K562 (cell line): ENCODE measurements at regions not wholly inside any gene's neighbourhood (a gene's known extent, or its start where the extent isn't known, plus 50 kb on each side); places are given as distances from the start of the nearest gene placed in this dataset.

Source experiments
- ATAC-seq: fragments of 200-7000 bp; cut with Tn5 transposase; 3 replicates; pipeline ENCODE4 v1.9.1; 2020; ENCODE audit warnings: moderate library complexity
- BruUV-seq: library from RNA; stranded (reverse); fragments of 400-500 nt; replicated peaks from 2 replicates; lab custom pipeline; 2021; lab: Mats Ljungman, UMichigan
- CTCF ChIA-PET: fragments of 300-600 bp; formaldehyde crosslinking; extraction: SDS; loops from one replicate; lab custom pipeline; 2021; ENCODE audit warnings: low intra/inter-chr PET ratio; lab: Yijun Ruan, JAX
- POLR2A ChIA-PET: fragments of 300-600, 350-650 bp; sonication (Branson Sonifier 250); formaldehyde crosslinking; extraction: SDS; loops from one replicate; lab custom pipeline; 2021; ENCODE audit warnings: antibody characterized with exemption, inconsistent platforms; lab: Yijun Ruan, JAX
- DNase-seq, 4 experiments: peaks; one replicate each; pipeline versions ENCODE4 v3.0.0 to v3.0.0-alpha.2; 2011 to 2018; ENCODE audit warnings: low spot score in 3 of 4, mixed read lengths in 3 of 4; ENCODE audit errors: extremely low read depth in 1 of 4
- FAIRE-seq: peaks from 2 replicates; lab custom pipeline; 2011; peaks lifted over from hg19 to GRCh38; lab: Jason Lieb, UNC
- H2AFZ ChIP-seq: 2 replicates; pipeline ENCODE4 v1.6.0; 2011; ENCODE audit warnings: low read depth, low read length, control low read depth, inconsistent platforms
- H3K27ac ChIP-seq: fragments of 200-600 bp; 3 replicates; pipeline ENCODE4 v1.8.0; 2011; ENCODE audit warnings: low read depth, mild to moderate bottlenecking, control low read depth, inconsistent platforms, low read length, moderate library complexity, mixed read lengths; ENCODE audit errors: extremely low read depth
- H3K27me3 ChIP-seq, 2 experiments: fragments of 300-600 bp in 1 of 2; 2 replicates in 1 of 2; 3 replicates in 1 of 2; pipeline versions ENCODE4 v1.6.0 to v1.8.0; 2011; ENCODE audit warnings: inconsistent platforms in 2 of 2, low read length in 2 of 2, mild to moderate bottlenecking in 1 of 2, mixed read lengths in 1 of 2, moderate library complexity in 1 of 2; ENCODE audit not compliant: control insufficient read depth in 2 of 2, insufficient read depth in 2 of 2
- H3K36me3 ChIP-seq: fragments of 300-600 bp; 3 replicates; pipeline ENCODE4 v1.8.0; 2011; ENCODE audit warnings: mild to moderate bottlenecking, low read length, inconsistent platforms; ENCODE audit not compliant: control insufficient read depth, insufficient read depth
- H3K4me1 ChIP-seq, 2 experiments: fragments of 200-600 bp in 1 of 2; replicated peaks in 1 of 2; 2 replicates in 1 of 2; 3 replicates in 1 of 2; pipeline versions ENCODE4 v1.5.1 to v1.8.0; 2011; ENCODE audit warnings: inconsistent platforms in 2 of 2, low read length in 2 of 2, mild to moderate bottlenecking in 1 of 2, mixed read lengths in 1 of 2, moderate library complexity in 1 of 2; ENCODE audit not compliant: control insufficient read depth in 2 of 2, insufficient read depth in 2 of 2
- H3K4me2 ChIP-seq: 2 replicates; pipeline ENCODE4 v1.6.1; 2011; ENCODE audit warnings: low read length, control low read depth, inconsistent platforms, mixed read lengths; ENCODE audit not compliant: insufficient read depth
- H3K4me3 ChIP-seq: fragments of 200-600 bp; sonication (generic), shearing (Covaris generic); 2 replicates; pipeline ENCODE4 v1.5.1; 2016; ENCODE audit warnings: control low read depth, inconsistent platforms
- H3K79me2 ChIP-seq: fragments of 200-600 bp; 3 replicates; pipeline ENCODE4 v1.8.0; 2011; ENCODE audit warnings: low read length, inconsistent platforms; ENCODE audit not compliant: control insufficient read depth, insufficient read depth
- H3K9ac ChIP-seq, 2 experiments: 2 replicates each; pipeline versions ENCODE4 v1.6.0 to v1.6.1; 2011; ENCODE audit warnings: low read depth in 2 of 2, low read length in 2 of 2, control low read depth in 1 of 2, inconsistent platforms in 1 of 2, mild to moderate bottlenecking in 1 of 2, mixed read lengths in 1 of 2; ENCODE audit not compliant: insufficient read depth in 1 of 2
- H3K9me1 ChIP-seq: one replicate; pipeline ENCODE4 v1.6.0; 2011; ENCODE audit warnings: inconsistent platforms, mild to moderate bottlenecking, low read length, moderate library complexity; ENCODE audit not compliant: control insufficient read depth, insufficient read depth
- H3K9me3 ChIP-seq: replicated peaks from 2 replicates; pipeline ENCODE4 v1.5.1; 2011; ENCODE audit warnings: low read depth, low read length, inconsistent platforms; ENCODE audit not compliant: control insufficient read depth, insufficient read depth
- H4K20me1 ChIP-seq: replicated peaks from 2 replicates; pipeline ENCODE4 v1.6.1; 2011; ENCODE audit warnings: low read length, inconsistent platforms, mixed read lengths; ENCODE audit not compliant: control insufficient read depth, insufficient read depth
- FOXA3 ChIP-seq, 2 experiments: fragments of 450-650 bp in 1 of 2; sonication (generic) in 1 of 2; formaldehyde crosslinking; IDR thresholded peaks in 1 of 2; conservative IDR thresholded peaks in 1 of 2; 2 replicates each; pipeline versions ENCODE4 v1.4.0 to v1.8.0; 2020 to 2022; ENCODE audit warnings: mild to moderate bottlenecking in 2 of 2, missing genetic modification reagents in 1 of 2
- GATAD2B ChIP-seq: fragments of 450-650 bp; IDR thresholded peaks from 2 replicates; pipeline ENCODE4 v1.6.1; 2017; ENCODE audit warnings: mild to moderate bottlenecking, borderline replicate concordance
- RFX5 ChIP-seq: IDR thresholded peaks from 2 replicates; pipeline ENCODE4 v1.6.1; 2011; ENCODE audit warnings: low read depth, mild to moderate bottlenecking, improper control_type of control experiment, low read length
- WGBS: fragments of 100-300 bp; shearing (Covaris generic); methylation state at CpG from one replicate; pipeline ENCODE4 v1.1.6; 2016; ENCODE audit warnings: low coverage, mixed read lengths; ENCODE audit not compliant: insufficient coverage; ENCODE audit errors: missing lambda C conversion rate; 5-methylcytosine and 5-hydroxymethylcytosine counted together
- in situ Hi-C: fragments of 300-500 bp; cut with MboI; formaldehyde crosslinking; loops from 4 replicates; pipeline ENCODE4 v1.15.0; 2018; ENCODE audit warnings: inconsistent platforms, mixed read lengths
- intact Hi-C: fragments of 100-400 bp; cut with micrococcal nuclease; formaldehyde crosslinking; loops from 2 replicates; pipeline ENCODE4 v1.14.2; 2022

DNA sequence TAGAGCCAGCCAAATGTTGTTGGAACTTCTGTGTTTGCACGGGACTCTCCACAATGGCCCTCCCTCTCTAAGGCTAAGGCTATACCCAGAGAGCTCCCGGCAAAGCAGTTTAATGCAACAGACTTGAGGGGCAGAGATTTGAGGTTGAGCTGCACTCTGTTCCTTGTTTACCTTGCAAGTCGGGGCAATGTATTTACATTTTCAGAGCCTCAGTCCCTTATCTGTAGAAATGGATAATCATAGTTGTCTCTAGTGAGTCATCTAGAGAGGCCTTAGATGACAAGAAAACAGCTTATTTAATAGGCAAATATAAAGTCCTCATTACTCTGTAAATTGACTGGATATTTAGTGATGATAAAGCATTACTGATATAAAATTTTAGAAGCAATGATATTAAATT lies 917.7 kb downstream of the MCTP2 start:
- BruUV-seq, result no TSS peak
- WGBS, result 28% methylated on average over 3 of the region's 3 CpGs
- TF ChIP-seq FOXA3 (CRISPR knock-in tag; conservative IDR thresholded peaks at IDR 0.05 in 1 of 2, IDR thresholded peaks at IDR 0.05 in 1 of 2), result peak in 1 of 2 experiments; percentile 40; a peak in 1 of 4 replicates
- TF ChIP-seq GATAD2B, result no peak
- Histone ChIP-seq H3K36me3 (no peaks in the 10 kb centered on the region), H3K9me1 (no peaks in the 10 kb centered on the region), H3K79me2 (no peaks in the 10 kb centered on the region), H4K20me1 (no peaks in the 10 kb centered on the region), H3K4me2 (no peak overlapping the region), H3K4me1 (no peaks in the 10 kb centered on the region), H2AFZ (no peak overlapping the region), H3K27ac (no peak overlapping the region), H3K27me3 (no peaks in the 10 kb centered on the region), H3K9me3 (peaks cover 3% of the 10 kb centered on the region), H3K9ac (no peak overlapping the region), H3K4me3 (no peak overlapping the region)
- ATAC-seq (no peak), FAIRE-seq (no peak), DNase-seq (no peak)
- POLR2A ChIA-PET, result no interaction called here
- in situ Hi-C loops (no loop called here), intact Hi-C loops (no loop called here)
- CTCF ChIA-PET, result no interaction called here

DNA sequence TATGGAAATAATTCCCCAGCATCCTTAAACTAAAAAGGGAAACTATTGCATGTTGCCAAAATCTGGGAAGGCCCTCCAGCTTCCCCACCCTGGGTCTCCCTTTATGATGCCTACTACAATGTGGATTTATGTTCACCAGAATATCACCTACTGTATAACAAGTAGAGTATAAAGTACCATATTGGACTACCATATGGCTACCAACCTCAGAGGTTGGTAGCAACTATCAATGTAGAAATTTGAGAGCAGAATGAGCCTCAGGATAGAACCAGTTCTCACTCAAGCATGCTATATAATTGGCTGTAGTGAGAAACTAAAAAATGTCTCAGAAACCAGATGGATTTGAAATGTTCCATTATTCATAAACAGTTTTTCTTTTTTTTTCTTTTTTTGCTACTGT lies 918.4 kb downstream of the MCTP2 start:
- POLR2A ChIA-PET, result no interaction called here
- in situ Hi-C loops, result no loop called here
- BruUV-seq, result no TSS peak
- Histone ChIP-seq H3K4me3 (no peak overlapping the region), H3K9ac (no peak overlapping the region), H2AFZ (no peak overlapping the region), H3K79me2 (no peaks in the 10 kb centered on the region), H3K9me1 (no peaks in the 10 kb centered on the region), H3K27ac (no peak overlapping the region), H3K9me3 (peaks cover 3% of the 10 kb centered on the region), H3K27me3 (no peaks in the 10 kb centered on the region), H4K20me1 (no peaks in the 10 kb centered on the region), H3K36me3 (no peaks in the 10 kb centered on the region), H3K4me1 (no peaks in the 10 kb centered on the region)
- FAIRE-seq, result no peak
- intact Hi-C loops, result no loop called here
- no peak for DNase-seq
- ATAC-seq, result no peak
- no peak for TF ChIP-seq RFX5
- TF ChIP-seq, all 486 proteins: peak for 0
- CTCF ChIA-PET, result no interaction called here
- H3K4me2 ChIP-seq, result no peak overlapping the region
